Superior temporal gyrus (tissue), 1 donor: ENCODE measurements at regions not wholly inside any gene's neighbourhood (a gene's known extent, or its start where the extent isn't known, plus 50 kb on each side); places are given as distances from the start of the nearest gene placed in this dataset.
A peak's percentile ranks its signal among the peaks of the same experiment; 100 is the strongest.

Experiments
- DNase-seq: peaks from one replicate; pipeline ENCODE4 v3.0.0-alpha.2; 2016; ENCODE audit errors: extremely low spot score

DNA sequence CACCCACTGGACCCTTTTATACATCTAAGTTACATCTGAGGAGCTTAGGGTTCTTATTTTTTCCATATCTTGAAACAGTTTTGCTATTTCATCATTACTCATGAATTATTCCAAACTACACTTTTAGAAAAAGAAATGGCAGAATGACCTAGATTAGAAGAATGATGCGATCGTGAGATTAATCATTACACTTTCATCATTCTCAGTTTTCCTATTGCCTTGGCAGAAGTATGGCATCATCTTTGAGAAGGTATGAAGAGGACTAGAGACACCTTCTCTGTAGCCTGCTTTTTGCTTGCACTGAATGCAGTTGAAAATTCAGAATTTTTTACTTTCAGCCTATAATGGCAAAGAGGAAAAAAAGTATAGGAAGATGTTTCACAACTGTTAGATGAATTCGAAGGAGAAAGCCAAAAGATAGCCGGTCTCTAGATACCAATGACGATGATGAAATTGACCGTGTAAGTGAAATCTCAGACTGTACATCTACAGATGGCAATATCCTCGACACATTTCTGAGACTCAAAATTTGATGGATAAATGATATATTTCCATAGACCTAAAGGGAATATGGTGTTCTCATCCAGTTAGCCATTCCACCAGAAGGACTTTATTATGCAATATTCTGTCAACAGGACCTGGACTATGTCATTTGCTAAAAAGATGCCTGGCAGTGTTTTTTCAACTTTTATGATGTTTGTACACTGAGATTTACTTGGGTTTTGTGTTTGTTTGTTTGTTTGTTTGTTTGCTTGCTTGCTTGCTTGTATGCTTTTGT, 191.8 kb downstream of the TOMM20 start:
- no peak for DNase-seq

GRCh38 chr1:234934611-234935033, 194.0 kb downstream of the TOMM20 start:
- no peak for DNase-seq

GRCh38 chr1:234933475-234933874, 195.2 kb downstream of the TOMM20 start:
- no peak for DNase-seq

- DNase-seq = peak; percentile 36
These were observed 195.9 kb downstream of the TOMM20 start for GRCh38 chr1:234932511-234933430.

- DNase-seq = no peak
These were observed 196.5 kb downstream of the TOMM20 start for GRCh38 chr1:234932106-234932505.

DNA sequence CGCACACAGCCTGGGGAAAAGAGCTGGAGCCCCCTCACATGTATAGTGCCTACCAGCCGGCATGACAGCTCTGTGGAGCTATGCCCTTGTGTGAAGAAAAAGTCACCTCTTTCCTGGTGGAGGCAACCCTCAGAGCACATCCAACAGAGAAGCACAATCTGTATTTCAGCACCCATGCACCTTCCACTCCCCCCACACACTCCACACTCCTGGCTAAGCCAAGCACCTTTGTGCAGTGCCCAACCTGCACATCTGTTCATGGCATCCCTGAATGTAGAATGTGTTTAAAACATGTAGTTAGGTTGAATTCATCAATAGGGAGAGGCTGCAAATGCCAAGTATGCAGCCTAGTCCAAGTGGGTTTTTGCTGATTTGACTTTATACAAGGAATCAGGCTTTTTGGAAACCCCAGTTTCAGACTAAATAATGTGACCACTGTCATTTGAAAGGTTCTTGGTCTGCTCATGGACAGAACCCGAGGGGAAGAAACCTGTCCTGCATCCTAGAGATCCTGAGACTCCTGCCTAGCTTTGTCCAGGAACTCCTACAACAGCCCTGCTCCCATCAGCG, 197.1 kb downstream of the TOMM20 start:
- no peak for DNase-seq

DNA sequence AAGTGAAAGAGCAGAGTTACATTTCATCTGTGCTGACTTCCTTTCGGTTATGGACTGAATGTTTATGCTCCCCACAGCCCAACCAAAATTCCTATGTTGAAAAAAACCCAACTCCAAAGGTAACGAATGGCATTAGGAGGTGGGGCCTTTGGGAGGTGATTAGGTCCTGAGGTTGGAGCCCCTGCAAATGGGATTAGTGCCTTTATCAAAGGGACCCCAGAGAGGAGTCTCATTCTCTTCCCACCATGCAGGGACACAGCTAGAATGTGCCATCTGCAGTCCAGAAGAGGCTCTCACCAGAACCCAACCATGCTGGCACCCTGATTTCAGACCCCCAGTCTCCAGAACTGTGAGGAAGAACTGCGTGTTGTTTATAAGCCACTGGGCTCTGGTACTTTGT, 199.3 kb downstream of the TOMM20 start:
- DNase-seq = no peak

DNA sequence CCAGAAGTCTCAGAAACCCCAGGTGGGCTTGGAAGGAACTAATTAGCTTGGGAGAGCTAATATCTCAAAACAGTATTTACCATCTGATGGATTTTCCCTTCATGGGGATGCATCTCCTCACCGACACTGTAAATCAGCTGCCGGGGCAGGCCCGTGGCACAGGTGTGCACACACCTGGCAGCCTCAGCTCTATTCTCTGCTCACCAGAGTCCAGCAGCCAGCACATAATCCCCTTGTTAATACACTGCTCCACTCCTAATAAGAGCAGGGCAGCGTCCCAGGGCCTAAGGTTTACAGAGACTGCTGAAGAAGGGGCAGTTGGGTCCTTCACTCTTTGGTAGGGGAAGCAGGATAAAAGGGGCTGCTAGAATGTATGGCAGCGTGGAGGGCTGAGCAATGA, 200.0 kb downstream of the TOMM20 start:
- DNase-seq = no peak

DNA sequence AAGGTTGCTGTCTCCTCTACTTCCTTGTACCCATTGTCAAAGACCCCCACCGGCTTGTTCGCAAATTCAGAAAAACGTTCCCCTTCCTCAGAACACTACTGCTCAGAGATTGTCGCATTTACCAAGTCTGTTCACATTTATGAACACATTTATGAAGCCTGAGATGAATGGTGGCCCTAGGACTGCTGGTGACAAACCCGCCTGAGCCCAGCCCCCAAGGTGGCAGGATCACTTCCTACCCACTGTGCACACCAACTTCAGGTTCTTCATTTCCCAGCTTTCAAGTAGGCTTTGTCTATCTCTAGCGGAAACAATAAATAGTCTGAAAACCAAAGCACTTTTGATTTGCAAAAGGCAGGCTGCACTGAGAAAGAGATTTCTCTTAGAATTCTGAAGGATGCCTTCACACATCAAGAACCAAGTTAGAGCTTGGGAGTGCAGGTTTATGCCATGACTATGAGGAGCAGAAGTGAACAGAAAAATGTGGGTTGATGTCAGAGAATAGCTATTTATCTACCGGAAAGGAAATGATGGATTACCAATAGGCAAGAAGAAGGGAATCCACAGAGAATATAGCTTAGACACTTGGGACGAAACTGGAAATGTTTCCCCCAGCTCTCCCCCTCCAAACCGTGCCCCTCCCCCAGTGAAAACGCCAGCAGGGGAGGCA, 200.5 kb downstream of the TOMM20 start:
- DNase-seq = no peak

DNA sequence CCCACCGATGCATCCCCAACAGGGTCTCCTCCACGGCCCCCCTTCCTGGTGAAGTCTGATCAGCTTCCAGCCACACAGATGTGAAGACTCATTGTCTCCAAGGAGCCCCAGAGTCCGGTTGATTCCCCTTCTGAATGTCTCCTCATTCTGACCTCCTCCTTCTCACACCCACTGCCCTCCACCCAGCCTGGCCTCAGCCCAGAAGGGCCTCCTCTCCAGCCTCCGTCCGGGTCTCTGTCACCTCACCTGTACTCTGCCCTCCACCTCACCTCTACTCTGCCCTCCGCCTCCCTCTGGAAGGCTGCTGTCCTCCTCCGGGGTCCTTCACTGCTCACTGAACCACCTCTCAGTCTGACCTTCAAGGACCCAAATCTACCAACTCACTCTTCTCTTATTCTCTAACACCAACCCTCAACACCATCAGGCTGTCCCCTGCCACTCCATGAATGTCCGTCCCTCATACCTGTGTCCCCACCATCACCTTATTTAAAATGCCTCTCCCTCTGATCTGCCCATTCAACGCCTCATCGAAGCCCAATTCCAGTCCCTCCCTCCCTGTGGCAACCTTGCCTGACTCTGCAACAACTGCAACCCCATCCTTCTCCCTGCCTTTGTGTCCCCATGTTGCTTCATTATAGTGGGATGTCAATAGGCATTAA, 201.2 kb downstream of the TOMM20 start:
- DNase-seq = no peak

- no peak for DNase-seq
These were observed 201.9 kb downstream of the TOMM20 start for GRCh38 chr1:234926559-234927311.

DNA sequence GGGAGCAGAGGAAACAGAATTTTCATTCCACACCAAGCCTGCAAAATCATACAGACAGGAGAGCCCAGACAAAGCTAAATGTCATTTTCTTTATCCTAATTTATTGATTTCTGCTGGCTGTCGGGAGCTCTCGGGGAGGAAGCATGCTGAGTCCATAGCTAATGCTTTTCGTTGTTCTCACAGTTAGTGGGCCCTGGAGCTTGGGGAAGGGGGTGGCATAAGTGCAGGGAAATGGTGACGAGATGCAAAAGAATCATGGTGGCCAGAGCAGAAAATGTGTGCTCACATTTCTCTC, 202.4 kb downstream of the TOMM20 start:
- DNase-seq = no peak

DNA sequence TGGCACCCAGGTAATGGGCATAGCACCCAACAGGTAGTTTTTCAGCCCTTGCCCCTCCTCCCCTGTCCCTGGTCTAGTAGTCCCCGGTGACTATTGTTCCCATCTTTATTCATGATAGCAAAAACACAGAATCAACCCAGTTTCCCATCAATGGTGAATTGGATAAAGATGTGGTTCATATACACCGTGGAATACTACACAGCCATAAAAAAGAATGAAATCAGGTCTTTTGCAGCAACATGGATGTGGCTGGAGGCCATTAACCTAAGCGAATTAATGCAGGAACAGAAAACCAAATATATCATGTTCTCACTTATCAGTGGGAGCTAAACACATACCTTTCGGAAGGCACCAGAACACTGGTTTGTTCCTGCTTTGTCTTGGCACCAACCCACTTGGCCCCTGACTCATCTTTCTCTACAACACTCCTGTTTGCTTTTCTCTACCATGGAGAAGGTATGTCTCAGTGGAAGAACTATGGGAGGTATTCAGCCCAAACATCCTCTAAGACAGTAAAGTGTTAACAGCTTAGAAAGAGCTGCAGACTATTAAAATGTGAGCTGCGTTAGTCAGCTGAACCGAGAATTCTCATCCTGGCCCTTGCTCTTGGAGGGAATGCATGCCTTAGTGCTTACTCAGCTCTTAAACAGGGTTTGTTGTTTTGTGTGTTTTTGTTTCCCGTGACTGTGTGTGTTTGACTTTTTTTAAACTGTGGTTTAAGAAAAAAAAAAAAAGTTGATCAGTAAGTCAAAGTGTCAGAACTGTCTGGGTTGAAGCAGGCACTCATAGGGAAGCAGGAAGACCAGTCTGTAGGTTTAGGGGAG, 203.0 kb downstream of the TOMM20 start:
- no peak for DNase-seq

- DNase-seq = no peak
These were observed 203.9 kb downstream of the TOMM20 start for GRCh38 chr1:234924450-234925355.

- DNase-seq = no peak
These were observed 205.0 kb downstream of the TOMM20 start for GRCh38 chr1:234923626-234924025.

GRCh38 chr1:234922987-234923386, 205.7 kb downstream of the TOMM20 start:
- no peak for DNase-seq

GRCh38 chr1:234921266-234922062, 207.2 kb downstream of the TOMM20 start:
- DNase-seq = no peak

GRCh38 chr1:234920843-234921140, 207.8 kb downstream of the TOMM20 start:
- DNase-seq = no peak
